Embryonic facial prominence (tissue), 1 donor: ENCODE measurements at regions not wholly inside any gene's neighbourhood (a gene's known extent, or its start where the extent isn't known, plus 50 kb on each side); places are given as distances from the start of the nearest gene placed in this dataset.
"Not testable (repeated sequence)": the region's sequence is repeated elsewhere in the genome, so short reads cannot be mapped to it uniquely, and the experiment has no call there.

Experiments
- DNase-seq: peaks from one replicate; pipeline ENCODE4 v3.0.0-alpha.2; 2016; ENCODE audit errors: extremely low spot score

DNA sequence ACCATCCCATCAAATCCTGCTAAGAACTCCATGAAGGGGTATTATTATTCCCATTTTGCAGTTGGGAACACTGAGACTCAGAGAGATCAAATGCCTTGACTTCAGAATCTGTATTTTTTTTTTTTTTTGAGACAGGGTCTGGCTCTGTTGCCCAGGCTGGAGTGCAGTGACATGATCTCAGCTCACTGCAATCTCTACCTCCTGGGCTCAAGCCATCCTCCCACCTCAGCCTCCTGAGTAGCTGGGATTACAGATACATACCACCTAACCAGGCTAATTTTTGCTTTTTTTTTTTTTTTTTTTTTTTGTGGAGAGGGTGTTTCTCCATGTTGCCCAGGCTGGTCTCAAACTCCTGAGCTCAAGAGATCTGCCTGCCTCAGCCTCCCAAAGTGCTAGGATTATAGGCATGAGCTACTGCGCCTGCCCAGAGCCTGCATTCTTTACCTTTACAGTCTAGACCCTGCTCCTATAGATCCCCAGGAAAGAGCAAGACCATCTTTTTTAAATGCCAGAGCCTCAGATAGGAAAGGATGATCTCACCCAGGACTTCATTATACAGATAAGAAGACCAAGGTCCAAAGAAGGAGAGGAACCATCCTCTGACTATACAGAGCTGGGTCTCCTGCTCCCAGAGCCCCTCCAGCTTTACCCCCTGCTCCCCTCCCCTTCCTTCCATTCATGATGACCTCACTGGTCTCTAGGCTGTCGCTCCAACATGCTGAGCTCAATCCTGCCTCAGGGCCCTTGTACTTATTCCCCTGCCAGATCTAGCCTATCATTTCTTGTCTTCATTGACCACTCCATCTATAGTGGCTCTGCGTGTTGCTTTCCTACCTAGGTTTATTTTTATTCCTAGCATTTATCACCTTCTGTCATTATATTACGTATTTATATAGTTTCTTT is 138.6 kb downstream of the CEBPB start:
- no peak for DNase-seq

DNA sequence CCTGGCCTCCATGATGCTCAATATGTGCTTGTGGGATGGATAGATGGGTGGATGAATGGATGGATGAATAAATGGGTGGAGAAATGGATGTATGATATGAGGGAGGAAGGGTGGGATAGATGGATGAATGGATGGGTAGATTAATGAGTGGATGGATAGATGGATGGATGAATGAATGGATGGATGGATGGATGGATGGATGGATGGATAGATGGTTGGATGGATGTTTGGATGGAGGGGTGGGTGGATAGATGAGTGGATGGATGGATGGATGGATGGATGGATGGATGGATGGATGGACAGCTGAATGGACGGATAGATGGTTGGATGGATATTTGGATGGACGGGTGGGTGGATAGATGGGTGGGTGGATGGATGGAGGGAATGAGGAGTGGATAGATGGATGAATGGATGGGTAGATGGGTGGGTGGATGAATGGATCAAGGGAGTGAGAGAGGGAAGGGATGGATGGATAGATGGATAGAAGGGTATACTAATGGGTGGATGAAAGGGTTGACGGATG is 139.4 kb downstream of the CEBPB start:
- no peak for DNase-seq

DNA sequence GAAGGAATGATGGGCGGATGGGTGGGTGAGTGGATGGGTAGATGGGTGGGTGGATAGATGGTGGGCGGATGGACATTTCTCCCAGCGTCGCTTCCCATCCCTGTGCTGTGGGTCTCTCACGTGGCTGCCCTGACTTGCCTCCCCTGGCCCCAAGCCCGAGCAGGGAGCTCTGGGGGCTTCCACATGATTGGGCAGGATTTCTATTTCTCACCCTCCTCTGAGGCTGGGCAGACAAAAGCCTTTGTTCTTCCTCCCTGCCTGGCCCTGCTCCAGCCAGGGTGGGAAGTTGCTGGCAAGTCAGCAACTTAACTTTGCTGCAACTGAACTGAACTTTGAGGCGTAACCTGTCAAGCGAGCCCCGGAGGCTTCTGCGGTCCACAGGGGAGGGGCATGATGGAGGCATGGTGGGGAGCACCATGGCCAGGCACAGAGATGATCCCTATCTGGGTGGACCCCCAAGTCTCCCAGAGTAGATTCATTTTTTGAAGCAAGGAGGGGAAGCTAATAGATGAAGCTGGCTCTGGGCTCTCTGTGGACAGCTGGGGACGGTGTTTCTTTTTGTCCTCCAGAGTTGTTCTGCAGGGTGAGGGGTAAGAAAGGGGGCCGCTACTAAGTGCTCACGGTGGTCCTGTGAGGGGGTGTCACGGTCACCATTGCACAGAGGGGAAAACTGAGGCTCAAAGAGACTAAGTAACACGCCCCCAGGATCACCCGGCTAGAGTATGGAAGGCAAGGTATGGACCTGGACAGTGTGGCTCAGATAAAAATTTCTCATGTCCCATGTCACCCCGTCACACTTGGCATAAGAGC is 140.1 kb downstream of the CEBPB start:
- DNase-seq = no peak

DNA sequence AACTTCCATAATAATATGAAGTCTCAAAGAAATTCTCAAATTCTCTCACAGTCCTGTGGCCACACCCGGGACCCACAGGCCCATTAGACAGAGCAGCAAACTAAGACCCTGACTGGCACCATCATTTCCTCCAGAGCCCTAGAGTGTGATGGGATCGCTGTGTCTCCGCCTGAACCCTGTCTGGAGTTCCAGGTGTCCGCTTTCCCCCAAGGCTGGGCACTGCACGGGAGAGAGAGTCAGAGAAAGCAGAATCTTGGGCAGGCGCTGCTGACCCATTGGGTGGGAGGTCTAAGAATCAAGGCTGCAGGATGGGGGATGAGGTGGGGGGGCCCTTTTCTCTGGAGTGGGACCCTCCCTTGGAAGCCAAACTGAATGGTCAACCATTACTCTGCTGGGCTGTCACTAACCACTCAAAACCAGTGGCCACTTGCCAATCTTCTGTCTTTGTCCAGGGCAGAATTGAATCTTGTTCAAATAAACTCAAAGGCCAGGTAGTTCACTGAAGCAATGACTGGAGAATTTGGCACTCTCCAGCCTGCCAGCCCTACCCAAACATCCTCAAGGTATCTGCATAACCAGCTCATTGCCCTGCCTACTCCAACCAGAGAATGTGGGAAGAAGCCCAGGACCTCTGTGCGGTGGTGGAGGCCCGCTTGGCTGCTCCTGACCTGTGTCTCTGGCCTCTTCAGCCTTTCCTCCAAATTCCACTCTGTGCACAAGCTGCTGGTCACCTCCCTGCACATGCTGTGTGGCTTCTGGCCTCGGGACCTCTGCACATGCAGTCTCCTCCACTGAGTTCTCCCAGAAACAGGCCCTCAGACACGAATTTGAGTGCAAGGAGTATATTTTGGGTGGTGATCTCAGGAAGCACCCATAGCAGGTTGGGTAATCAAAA is 141.1 kb downstream of the CEBPB start:
- DNase-seq = no peak

DNA sequence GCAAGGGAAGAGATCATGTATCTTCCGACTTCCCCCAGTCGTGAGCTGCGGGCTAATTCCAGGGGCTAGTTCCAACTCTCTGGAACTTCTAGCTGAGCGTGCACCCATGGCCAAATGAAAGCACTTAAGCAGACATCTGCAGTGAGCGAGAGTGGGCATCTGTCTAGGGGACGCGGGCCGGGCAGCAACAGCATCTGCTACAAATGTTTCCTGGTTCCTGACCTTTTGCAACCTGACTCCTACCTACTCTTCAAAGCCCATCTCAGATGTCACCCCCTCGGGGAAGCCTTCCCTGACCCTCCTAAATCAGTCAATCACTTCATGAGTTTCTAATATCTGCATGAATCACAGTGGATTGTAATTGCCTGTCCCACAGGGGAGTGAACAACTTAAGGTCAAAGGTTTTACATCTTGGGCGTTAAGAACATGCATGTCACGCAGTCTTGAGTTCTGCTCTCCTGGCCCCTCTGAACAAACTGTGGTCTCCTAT is 141.9 kb downstream of the CEBPB start:
- DNase-seq = no peak

DNA sequence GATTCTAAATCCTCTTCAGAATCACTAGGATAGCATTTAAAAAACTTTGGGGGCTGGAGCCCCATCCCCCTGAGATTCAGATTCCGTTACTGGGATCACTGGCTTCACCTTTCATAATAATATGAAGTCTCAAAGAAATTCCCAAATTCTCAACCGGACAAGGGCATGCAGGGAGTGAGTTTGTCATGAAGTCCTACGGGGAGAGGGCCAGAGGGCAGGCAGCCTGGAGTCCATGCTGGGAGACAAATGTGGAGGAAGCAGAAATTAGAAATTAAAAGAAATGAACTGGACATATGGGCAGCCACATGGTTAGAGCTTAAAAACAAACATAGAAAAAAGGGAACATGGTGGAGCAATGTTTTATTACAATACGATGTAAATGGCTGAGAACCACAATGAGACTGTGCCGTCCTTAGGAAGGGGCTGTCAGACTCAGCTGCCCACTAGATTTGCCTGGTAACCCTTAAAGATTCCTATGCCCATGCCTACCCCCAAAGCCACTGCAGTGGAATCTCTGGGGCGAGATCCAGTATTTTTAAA is 142.6 kb downstream of the CEBPB start:
- no peak for DNase-seq

DNA sequence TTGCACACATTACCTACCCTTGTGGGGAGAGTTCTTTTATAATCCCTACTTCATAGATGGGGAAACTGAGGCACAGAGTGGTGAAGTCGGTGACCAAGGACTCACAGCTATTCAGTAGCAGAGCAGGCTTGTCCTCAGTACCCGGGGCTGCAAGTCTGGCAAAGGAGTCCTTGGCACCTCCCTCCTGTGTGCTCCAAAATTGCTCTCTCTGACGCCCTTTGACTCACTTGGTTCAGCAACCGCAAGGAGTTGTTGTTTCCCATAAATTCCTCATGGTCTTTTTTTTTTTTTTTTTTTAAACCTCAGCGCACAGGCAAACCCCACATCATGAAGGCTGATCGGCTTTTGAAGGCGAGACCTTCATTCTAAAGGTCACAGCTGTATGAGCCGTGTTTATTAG is 143.2 kb downstream of the CEBPB start:
- no peak for DNase-seq

DNA sequence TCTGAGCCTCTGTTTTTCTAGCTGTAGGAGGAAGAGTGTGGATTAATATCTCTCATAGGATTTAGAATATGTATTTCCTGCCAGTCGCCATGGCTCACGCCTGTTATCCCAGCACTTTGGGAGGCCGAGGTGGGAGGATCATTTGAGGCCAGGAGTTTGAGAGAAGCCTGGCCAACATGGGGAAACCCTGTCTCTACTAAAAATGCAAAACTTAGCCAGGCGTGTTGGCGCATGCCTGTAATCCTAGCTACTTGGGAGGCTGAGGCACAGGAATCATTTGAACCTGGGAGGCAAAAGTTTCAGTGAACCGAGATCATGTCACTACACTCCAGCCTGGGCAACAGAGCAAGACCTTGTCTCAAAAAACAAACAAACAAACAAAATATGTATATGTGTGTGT is 143.9 kb downstream of the CEBPB start:
- not testable (repeated sequence) for DNase-seq

DNA sequence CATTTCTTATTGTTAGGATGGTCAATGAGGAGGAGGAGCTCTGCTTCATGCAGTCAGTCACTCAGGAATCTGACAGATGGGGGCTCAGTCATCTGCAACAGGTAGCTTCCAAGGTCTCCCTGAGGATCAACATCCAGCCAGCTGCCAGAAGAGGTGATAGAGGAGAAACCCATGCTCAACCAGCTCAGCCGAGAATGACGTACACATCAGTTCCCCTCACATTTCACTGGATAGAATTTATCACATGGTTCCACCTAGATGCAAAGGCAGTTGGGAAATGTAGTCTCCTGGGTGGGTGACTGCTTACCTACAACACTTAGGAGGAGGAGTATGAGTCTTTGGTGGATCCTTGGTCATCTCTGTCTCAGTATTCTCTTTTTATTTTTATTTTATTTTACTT is 144.5 kb downstream of the CEBPB start:
- DNase-seq = no peak

DNA sequence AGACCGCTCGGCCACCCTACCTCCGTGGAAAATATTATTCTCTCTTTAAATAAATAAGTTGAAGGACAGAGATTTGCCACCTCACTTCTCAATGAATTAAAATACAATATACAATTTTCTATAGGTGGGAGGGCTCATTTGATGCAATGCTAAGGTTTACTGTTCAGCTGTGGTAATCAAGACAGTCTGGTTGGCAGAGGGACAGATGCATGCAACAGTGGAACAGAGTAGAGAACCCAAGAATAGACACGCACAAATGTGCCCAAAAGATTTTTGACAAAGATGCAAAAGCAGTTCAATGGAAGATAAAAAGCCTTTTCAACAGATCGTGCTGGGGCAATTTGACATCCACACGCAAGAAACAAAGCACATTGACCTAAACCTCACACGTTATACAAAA is 145.2 kb downstream of the CEBPB start:
- DNase-seq = no peak

DNA sequence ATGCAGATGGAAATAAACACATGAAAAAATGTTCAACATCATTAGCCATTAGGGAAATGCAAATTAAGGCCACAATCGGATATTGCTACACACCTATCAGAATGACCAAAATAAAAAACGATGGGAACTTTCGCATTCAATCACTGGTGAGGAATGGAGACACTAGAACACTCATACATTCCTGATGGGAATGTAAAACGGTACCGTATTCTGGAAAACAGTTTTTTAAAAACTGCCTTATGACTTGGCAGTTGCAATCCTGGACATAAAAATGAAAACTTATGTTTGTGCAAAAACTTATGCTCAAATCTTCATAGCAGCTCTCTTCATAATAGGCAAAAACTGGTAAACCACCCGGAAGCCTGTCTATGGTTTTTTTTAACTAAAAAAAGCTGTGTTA is 146.0 kb downstream of the CEBPB start:
- DNase-seq = no peak

DNA sequence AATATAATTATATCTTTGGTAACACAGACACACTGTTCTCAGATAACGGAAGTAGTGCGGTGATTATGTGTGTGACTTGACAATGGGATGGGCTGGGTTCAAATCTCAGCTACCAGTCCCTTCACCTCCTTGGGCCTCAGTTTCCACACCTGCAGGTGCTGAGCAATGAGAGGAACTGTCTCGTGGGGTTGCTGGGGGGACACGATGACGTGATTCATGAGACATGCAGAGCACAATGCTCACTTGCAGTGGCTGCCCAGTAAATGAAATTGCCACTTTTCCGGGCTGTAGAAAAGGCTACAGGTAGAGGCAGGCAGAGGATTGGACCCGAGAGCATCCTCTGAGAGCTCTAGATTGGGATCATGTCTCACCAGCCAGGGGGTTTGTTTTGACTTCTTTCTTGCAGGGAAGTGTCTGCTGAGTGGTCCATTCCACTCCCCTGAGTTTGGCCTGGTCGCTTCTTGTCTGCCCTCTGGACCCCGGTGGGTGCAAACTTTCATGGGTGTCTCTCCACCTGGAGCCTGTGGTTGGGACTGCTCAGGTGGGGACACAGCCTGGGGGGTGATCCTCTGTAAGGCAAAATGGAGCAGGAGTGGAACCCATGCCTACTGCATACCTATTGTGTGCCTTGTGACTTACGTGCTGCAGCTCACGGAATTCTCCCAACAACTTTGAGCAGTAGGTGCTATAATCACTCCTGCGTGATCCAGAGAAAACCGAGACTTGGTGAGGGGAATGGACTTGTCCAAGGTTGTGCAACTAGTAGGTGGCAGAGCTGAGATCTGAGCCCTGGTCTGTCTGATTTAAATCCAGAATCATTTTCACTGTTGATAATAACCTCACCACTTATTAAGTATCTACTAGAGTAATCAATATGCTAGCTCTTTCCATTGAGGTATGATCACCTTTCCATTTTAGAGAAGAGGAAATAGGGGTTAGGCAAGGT is 147.2 kb downstream of the CEBPB start:
- DNase-seq = no peak

DNA sequence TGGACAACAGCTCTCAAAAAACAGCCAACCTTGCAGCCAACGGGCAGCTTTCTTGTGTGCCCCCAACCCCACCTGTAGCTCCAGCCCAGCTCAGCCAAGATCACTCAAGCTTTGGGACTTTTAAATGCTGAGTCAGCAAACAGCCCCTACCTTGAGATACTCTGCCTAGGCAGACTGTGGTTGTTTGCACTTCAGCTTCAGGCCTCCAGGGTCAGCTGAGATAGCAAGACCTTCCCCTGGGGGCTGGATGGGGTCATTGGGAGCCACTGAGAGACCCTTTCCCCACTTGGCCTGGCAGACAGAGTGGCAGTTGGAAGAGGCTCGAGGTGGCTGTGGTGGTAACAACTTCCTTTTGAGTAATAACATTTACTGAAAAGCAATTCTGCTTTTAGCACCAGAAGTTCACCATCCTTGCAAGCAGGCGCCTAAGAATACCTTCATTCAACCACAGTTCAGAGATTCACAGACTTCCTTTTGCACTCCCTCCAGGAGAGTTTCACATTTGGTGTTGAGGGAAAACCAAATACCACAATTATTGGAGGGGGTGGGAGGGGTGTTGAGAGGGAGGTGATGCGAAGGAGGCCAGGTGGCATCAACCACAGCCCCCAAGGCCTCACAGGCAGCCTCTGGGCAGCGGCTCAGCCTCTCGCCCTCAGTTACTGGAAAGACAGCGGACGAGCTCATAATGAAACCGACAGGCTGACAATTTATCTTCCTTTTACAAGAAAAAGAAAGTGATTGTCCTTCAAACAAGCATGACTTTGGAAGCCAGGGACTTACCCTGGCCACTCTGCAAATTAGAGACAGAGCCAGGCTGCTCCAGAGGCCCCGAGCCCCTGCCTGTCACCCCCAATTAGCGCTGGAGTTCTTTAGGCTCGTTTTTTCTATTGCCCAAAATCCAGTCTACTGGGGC is 148.1 kb downstream of the CEBPB start:
- DNase-seq = no peak

DNA sequence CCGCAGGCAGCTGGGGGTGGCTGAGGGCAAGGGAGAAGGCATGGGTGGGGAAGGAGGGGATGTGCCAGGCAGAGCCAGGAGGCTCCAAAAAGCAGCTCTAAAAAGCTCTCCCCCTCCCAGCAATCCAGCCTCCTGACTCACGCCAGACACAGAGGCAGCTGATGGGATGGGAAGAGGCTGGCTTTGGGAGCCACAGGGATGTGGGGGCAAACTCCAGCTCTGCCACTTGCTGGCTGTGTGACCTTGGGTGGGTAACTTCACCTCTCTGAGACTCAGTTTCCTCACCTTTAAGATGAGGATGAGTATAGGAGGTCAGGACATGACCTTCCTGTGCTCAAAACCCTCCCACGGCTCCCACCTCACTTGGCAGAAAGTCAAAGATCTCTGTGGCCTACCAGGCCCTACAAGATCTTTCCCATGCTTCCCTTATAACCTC is 148.9 kb downstream of the CEBPB start:
- no peak for DNase-seq

DNA sequence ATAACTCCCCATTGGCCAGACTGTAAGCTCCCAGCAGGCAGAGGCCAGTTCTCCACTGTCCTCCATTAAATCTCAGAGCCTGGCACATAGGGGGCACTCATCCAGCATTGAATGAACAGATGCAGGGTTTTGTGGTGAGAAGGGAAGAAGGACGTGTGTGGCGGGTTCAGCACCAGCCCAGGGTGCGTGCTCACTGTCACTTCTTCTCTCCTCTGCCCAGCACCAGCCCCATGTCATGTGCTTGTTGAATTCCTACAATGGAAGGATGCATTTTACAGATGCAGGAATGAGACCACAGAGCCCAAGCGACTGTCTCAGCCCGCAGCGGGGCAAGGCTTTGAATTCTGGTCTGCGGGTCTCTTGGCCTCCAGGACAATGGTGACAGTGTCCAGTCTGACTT is 149.9 kb downstream of the CEBPB start:
- no peak for DNase-seq

DNA sequence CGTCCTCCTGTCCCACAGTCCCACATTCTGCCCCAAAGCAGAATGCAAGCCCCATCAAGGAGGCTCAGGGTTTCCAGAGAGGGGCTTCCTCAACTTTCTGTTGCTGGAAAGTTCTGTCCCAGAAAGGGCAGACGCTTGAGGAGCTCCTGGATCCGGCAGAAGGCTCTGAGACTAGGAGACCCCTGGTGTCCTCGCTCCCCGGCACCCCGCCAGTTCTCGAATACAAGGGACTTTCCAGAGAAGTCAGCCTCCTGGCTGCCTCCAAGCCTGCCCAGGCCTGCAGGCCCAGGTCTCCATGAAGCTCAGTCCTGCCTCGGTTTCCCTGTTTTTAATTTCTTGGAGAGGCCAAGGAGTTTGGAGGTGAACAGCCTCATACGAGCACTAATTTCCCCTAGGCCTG is 150.4 kb downstream of the CEBPB start:
- no peak for DNase-seq

DNA sequence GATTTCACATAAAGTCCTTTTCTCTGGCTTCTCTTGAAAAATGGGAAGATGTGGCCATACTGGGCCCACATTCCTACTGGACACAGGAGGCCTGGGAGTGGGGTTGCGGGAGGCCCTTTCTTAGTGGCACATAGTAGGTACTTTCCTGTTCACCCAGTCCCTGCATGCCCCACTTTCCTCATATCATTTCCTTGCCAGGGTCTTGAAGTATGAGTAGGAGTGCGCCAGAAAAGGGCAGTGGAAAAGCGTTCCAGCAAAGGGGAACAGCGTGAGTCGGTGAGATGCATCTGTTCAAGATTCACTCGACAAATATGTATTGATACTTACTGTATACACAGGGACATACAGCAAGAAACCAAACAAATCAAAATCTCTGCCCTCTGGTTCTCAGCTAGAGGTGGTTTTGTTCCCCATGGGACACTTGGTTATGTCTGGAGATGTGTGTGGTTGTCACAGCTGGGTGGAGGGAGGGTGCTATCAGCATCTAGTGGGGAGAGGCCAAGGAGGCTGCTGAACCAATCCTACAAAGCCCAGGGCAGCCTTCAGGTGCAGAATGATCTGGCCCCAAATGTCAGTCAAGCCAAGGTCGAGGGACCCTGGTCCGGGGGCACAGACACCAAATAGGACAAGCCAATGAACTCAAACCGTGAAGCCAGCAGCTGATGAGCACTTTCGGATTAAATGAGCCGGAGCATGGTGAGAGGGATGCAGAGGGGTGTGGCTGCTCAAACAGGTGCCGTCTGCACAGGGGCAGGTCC is 151.4 kb downstream of the CEBPB start:
- no peak for DNase-seq

DNA sequence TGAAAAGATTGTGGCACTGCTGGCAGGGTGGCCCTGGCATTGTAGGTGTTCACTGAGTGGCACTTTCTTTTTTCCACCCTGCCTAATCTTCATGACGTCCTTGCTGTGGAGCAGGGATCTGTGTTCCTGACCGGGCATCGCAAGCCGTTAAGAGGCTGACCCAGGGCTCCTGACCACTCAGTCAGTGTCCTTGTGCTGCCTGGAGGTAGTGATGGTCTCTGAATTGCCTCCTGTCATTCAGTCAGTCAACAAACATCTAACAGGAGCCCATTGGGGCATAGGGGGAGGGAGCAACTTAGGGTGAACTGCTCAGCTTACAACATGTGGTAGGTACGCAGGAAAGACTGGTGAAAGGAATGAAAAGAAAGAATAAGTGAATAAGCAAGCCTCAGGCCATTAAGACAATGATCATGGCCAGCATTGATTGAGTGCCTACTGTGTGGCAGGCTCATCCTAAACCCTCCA is 152.0 kb downstream of the CEBPB start:
- DNase-seq = no peak
